ENCODE measurements at regions not wholly inside any gene's neighbourhood (a gene's known extent, or its start where the extent isn't known, plus 50 kb on each side); places are given as distances from the start of the nearest gene placed in this dataset.

DNA sequence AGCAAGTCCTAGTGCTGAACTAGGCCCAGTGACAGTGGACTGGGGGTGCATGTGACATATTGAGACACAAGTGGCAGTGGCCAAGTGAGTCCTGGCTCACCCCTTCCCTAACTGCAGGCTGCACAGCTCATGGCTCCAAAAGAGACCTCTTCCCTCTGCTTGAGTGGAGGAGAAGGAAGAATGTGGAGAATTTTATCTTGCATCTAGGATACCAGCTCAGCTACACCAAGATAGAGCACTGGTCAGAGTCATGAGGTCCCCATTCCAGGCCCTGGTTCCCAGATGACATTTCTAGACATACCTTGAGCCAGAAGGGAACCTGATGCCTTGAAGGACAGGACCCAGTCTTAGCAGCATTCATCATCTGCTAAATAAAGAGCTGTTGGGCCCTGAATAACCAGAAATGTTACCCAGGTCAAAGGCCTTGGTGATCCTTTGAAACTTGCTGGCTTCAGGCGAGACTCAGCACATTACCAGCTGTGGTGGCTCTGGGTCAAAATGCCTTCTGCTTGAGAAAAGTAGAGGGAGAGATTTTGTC lies 114.5 kb downstream of the CDC14C start:
- DNase-seq, result no peak
- H3K4me1 ChIP-seq (ENCODE audit: control insufficient read depth, insufficient read depth, low read length), result no peaks in the 10 kb centered on the region
- no peaks in the 10 kb centered on the region for H3K27me3 ChIP-seq (ENCODE audit: control insufficient read depth, insufficient read depth, low read length)
- no peaks in the 10 kb centered on the region for H3K9me3 ChIP-seq (replicated peaks; ENCODE audit: control insufficient read depth, low read depth, low read length)
- H3K4me3 ChIP-seq (ENCODE audit: low read length), result no peak overlapping the region
- no peaks in the 10 kb centered on the region for H3K36me3 ChIP-seq (ENCODE audit: control insufficient read depth, insufficient read depth, low read length)
- no peak overlapping the region for H3K27ac ChIP-seq (ENCODE audit: low read length)
- WGBS (ENCODE audit: insufficient coverage), result no CpG with 5 or more reads among the region's 1 CpG

GRCh38 chr7:49060743-49061142 lies 136.4 kb downstream of the CDC14C start:
- Histone ChIP-seq H3K27me3 (ENCODE audit: control insufficient read depth, insufficient read depth, low read length) (no peaks in the 10 kb centered on the region), H3K9me3 (replicated peaks; ENCODE audit: control insufficient read depth, low read depth, low read length) (no peaks in the 10 kb centered on the region), H3K4me1 (ENCODE audit: control insufficient read depth, insufficient read depth, low read length) (no peaks in the 10 kb centered on the region), H3K27ac (ENCODE audit: low read length) (no peak overlapping the region), H3K36me3 (ENCODE audit: control insufficient read depth, insufficient read depth, low read length) (no peaks in the 10 kb centered on the region), H3K4me3 (ENCODE audit: low read length) (no peak overlapping the region)
- no peak for DNase-seq
- no CpG with 5 or more reads among the region's 3 CpGs for WGBS (ENCODE audit: insufficient coverage)

GRCh38 chr7:49074538-49074937 lies 150.2 kb downstream of the CDC14C start:
- Histone ChIP-seq H3K4me1 (ENCODE audit: control insufficient read depth, insufficient read depth, low read length) (no peaks in the 10 kb centered on the region), H3K4me3 (ENCODE audit: low read length) (no peak overlapping the region), H3K36me3 (ENCODE audit: control insufficient read depth, insufficient read depth, low read length) (no peaks in the 10 kb centered on the region), H3K27me3 (ENCODE audit: control insufficient read depth, insufficient read depth, low read length) (no peaks in the 10 kb centered on the region), H3K27ac (ENCODE audit: low read length) (no peak overlapping the region), H3K9me3 (replicated peaks; ENCODE audit: control insufficient read depth, low read depth, low read length) (peaks cover 2% of the 10 kb centered on the region)
- no peak for DNase-seq
- WGBS (ENCODE audit: insufficient coverage), result 60% methylated on average over 1 of the region's 2 CpGs

GRCh38 chr7:49080896-49081475 lies 156.6 kb downstream of the CDC14C start:
- Histone ChIP-seq H3K4me1 (ENCODE audit: control insufficient read depth, insufficient read depth, low read length) (no peaks in the 10 kb centered on the region), H3K4me3 (ENCODE audit: low read length) (no peak overlapping the region), H3K27me3 (ENCODE audit: control insufficient read depth, insufficient read depth, low read length) (no peaks in the 10 kb centered on the region), H3K27ac (ENCODE audit: low read length) (no peak overlapping the region), H3K36me3 (ENCODE audit: control insufficient read depth, insufficient read depth, low read length) (no peaks in the 10 kb centered on the region), H3K9me3 (replicated peaks; ENCODE audit: control insufficient read depth, low read depth, low read length) (peaks cover 2% of the 10 kb centered on the region)
- WGBS (ENCODE audit: insufficient coverage), result 75% methylated on average over 1 of the region's 2 CpGs
- DNase-seq, result no peak

DNA sequence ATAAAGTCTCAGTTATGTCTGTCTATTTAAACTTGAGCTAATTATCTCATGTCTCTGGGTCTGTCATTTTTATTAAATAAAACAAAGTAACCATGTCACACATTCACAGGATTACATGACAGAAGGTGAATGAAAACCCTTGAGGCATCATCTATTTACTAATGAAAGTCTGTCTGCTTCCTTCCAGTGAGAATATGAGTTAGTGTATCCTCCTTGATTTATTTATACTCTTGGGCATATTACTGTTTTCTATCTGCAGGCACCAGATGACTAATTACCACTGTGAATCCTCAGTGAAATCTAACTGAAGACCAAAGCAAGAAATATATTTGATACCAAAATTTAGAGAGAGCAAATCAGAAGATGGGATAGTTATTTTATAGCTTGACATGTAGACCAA lies 163.7 kb downstream of the CDC14C start:
- no peak overlapping the region for H3K4me3 ChIP-seq (ENCODE audit: low read length)
- no peaks in the 10 kb centered on the region for H3K9me3 ChIP-seq (replicated peaks; ENCODE audit: control insufficient read depth, low read depth, low read length)
- no peak overlapping the region for H3K27ac ChIP-seq (ENCODE audit: low read length)
- DNase-seq, result no peak
- no peaks in the 10 kb centered on the region for H3K36me3 ChIP-seq (ENCODE audit: control insufficient read depth, insufficient read depth, low read length)
- H3K4me1 ChIP-seq (ENCODE audit: control insufficient read depth, insufficient read depth, low read length), result no peaks in the 10 kb centered on the region
- H3K27me3 ChIP-seq (ENCODE audit: control insufficient read depth, insufficient read depth, low read length), result no peaks in the 10 kb centered on the region

DNA sequence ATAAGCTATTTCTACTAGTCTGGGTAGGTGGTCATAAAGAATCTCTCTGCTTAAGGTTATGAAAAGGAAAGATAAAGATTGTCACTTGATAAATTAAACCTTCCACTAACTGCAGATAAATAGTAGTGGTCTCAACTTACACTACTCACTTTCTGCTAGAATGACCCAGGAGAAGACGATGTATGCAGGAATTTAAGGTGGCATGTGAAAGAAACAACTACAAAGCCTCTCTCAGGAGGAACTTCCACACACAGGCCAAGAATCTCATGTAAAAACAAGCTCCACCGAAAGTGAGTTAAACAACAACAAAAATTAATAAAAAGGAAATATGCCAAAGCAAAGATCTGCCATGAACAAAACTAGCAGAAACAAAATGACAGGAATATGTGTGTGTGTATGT lies 165.4 kb downstream of the CDC14C start:
- H3K27me3 ChIP-seq (ENCODE audit: control insufficient read depth, insufficient read depth, low read length), result no peaks in the 10 kb centered on the region
- no peaks in the 10 kb centered on the region for H3K4me1 ChIP-seq (ENCODE audit: control insufficient read depth, insufficient read depth, low read length)
- no CpG with 5 or more reads among the region's 2 CpGs for WGBS (ENCODE audit: insufficient coverage)
- DNase-seq, result no peak
- no peak overlapping the region for H3K4me3 ChIP-seq (ENCODE audit: low read length)
- H3K27ac ChIP-seq (ENCODE audit: low read length), result no peak overlapping the region
- no peaks in the 10 kb centered on the region for H3K36me3 ChIP-seq (ENCODE audit: control insufficient read depth, insufficient read depth, low read length)
- no peaks in the 10 kb centered on the region for H3K9me3 ChIP-seq (replicated peaks; ENCODE audit: control insufficient read depth, low read depth, low read length)

- Histone ChIP-seq H3K4me3 (ENCODE audit: low read length) (no peak overlapping the region), H3K27ac (ENCODE audit: low read length) (no peak overlapping the region), H3K36me3 (ENCODE audit: control insufficient read depth, insufficient read depth, low read length) (no peaks in the 10 kb centered on the region), H3K9me3 (replicated peaks; ENCODE audit: control insufficient read depth, low read depth, low read length) (no peaks in the 10 kb centered on the region), H3K4me1 (ENCODE audit: control insufficient read depth, insufficient read depth, low read length) (no peaks in the 10 kb centered on the region), H3K27me3 (ENCODE audit: control insufficient read depth, insufficient read depth, low read length) (no peaks in the 10 kb centered on the region)
- DNase-seq, result no peak
- 100% methylated on average over 1 of the region's 3 CpGs for WGBS (ENCODE audit: insufficient coverage)
Measured at GRCh38 chr7:49091089-49091488, 166.7 kb downstream of the CDC14C start.

GRCh38 chr7:49091519-49091918 lies 167.2 kb downstream of the CDC14C start:
- no peak overlapping the region for H3K27ac ChIP-seq (ENCODE audit: low read length)
- DNase-seq, result no peak
- no peaks in the 10 kb centered on the region for H3K4me1 ChIP-seq (ENCODE audit: control insufficient read depth, insufficient read depth, low read length)
- H3K27me3 ChIP-seq (ENCODE audit: control insufficient read depth, insufficient read depth, low read length), result no peaks in the 10 kb centered on the region
- no peaks in the 10 kb centered on the region for H3K36me3 ChIP-seq (ENCODE audit: control insufficient read depth, insufficient read depth, low read length)
- no peaks in the 10 kb centered on the region for H3K9me3 ChIP-seq (replicated peaks; ENCODE audit: control insufficient read depth, low read depth, low read length)
- H3K4me3 ChIP-seq (ENCODE audit: low read length), result no peak overlapping the region
- WGBS (ENCODE audit: insufficient coverage), result no CpG with 5 or more reads among the region's 2 CpGs

- Histone ChIP-seq H3K4me3 (ENCODE audit: low read length) (no peak overlapping the region), H3K9me3 (replicated peaks; ENCODE audit: control insufficient read depth, low read depth, low read length) (no peaks in the 10 kb centered on the region), H3K27me3 (ENCODE audit: control insufficient read depth, insufficient read depth, low read length) (no peaks in the 10 kb centered on the region), H3K4me1 (ENCODE audit: control insufficient read depth, insufficient read depth, low read length) (no peaks in the 10 kb centered on the region), H3K27ac (ENCODE audit: low read length) (no peak overlapping the region), H3K36me3 (ENCODE audit: control insufficient read depth, insufficient read depth, low read length) (no peaks in the 10 kb centered on the region)
- no peak for DNase-seq
- WGBS (ENCODE audit: insufficient coverage), result no CpG with 5 or more reads among the region's 1 CpG
Measured at GRCh38 chr7:49093218-49093617, 168.9 kb downstream of the CDC14C start.

DNA sequence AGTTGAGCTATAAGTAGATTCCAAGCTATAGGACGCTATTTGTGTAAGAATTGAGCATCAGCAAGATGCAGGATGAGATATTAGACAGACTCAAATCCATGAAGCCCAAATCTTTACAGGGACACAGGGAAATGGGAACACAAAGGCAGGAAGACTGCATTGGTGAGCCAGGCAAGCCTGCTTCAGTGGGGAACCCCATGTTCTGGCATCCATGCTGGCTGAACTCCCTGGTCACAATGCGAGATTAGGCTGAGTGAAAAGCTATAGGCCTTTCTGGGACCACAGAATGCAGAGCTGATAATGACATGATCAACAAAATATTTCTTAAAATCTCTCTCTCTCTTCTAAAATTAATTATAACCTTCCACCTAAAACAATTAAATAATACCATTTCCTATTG lies 170.5 kb downstream of the CDC14C start:
- no CpG with 5 or more reads among the region's 2 CpGs for WGBS (ENCODE audit: insufficient coverage)
- H3K36me3 ChIP-seq (ENCODE audit: control insufficient read depth, insufficient read depth, low read length), result no peaks in the 10 kb centered on the region
- H3K9me3 ChIP-seq (replicated peaks; ENCODE audit: control insufficient read depth, low read depth, low read length), result no peaks in the 10 kb centered on the region
- no peak for DNase-seq
- H3K27ac ChIP-seq (ENCODE audit: low read length), result no peak overlapping the region
- no peaks in the 10 kb centered on the region for H3K27me3 ChIP-seq (ENCODE audit: control insufficient read depth, insufficient read depth, low read length)
- H3K4me3 ChIP-seq (ENCODE audit: low read length), result no peak overlapping the region
- no peaks in the 10 kb centered on the region for H3K4me1 ChIP-seq (ENCODE audit: control insufficient read depth, insufficient read depth, low read length)
